ENCODE measurements at regions not wholly inside any gene's neighbourhood (a gene's known extent, or its start where the extent isn't known, plus 50 kb on each side); places are given as distances from the start of the nearest gene placed in this dataset.

- DNase-seq: no peak
Observed at GRCh38 chr17:72262766-72263165, 141.9 kb downstream of the SOX9 start.

- DNase-seq: no peak
Observed at GRCh38 chr17:72264682-72265405, 144.0 kb downstream of the SOX9 start.

GRCh38 chr17:72266112-72266775 is 145.4 kb downstream of the SOX9 start:
- DNase-seq: no peak

- no peak for DNase-seq
Observed at GRCh38 chr17:72267601-72268000, 146.8 kb downstream of the SOX9 start.

- no peak for DNase-seq
Observed at GRCh38 chr17:72268431-72268830, 147.6 kb downstream of the SOX9 start.

- no peak for DNase-seq
Observed at GRCh38 chr17:72270273-72270924, 149.6 kb downstream of the SOX9 start.

- no peak for DNase-seq
Observed at GRCh38 chr17:72271603-72272002, 150.8 kb downstream of the SOX9 start.

- DNase-seq: no peak
Observed at GRCh38 chr17:72273289-72274056, 152.7 kb downstream of the SOX9 start.

GRCh38 chr17:72274614-72275013 is 153.8 kb downstream of the SOX9 start:
- DNase-seq: no peak

- no peak for DNase-seq
Observed at GRCh38 chr17:72280881-72281280, 160.1 kb downstream of the SOX9 start.

GRCh38 chr17:72282439-72283029 is 161.7 kb downstream of the SOX9 start:
- DNase-seq: no peak

GRCh38 chr17:72284806-72285205 is 164.0 kb downstream of the SOX9 start:
- DNase-seq: no peak

GRCh38 chr17:72287586-72287985 is 166.8 kb downstream of the SOX9 start:
- DNase-seq: no peak

- no peak for DNase-seq
Observed at GRCh38 chr17:72294487-72294893, 173.7 kb downstream of the SOX9 start.

GRCh38 chr17:72295916-72296315 is 175.1 kb downstream of the SOX9 start:
- DNase-seq: no peak

GRCh38 chr17:72296456-72296855 is 175.6 kb downstream of the SOX9 start:
- no peak for DNase-seq

- DNase-seq: no peak
Observed at GRCh38 chr17:72297326-72298115, 176.7 kb downstream of the SOX9 start.

- DNase-seq: no peak
Observed at GRCh38 chr17:72299100-72299499, 178.3 kb downstream of the SOX9 start.

GRCh38 chr17:72299592-72299991 is 178.8 kb downstream of the SOX9 start:
- no peak for DNase-seq

- DNase-seq: no peak
Observed at GRCh38 chr17:72301887-72302286, 181.1 kb downstream of the SOX9 start.

- DNase-seq: no peak
Observed at GRCh38 chr17:72302735-72303134, 181.9 kb downstream of the SOX9 start.
